Ectodermal cell (in vitro differentiated cells): ENCODE measurements at regions not wholly inside any gene's neighbourhood (a gene's known extent, or its start where the extent isn't known, plus 50 kb on each side); places are given as distances from the start of the nearest gene placed in this dataset.

Source experiments
- H3K27ac ChIP-seq: 2 replicates; pipeline ENCODE4 v1.7.0; 2013; ENCODE audit warnings: mild to moderate bottlenecking, low read depth, low read length; ENCODE audit not compliant: insufficient read depth, poor library complexity, severe bottlenecking
- H3K27me3 ChIP-seq: 2 replicates; pipeline ENCODE4 v1.7.0; 2013; ENCODE audit warnings: mild to moderate bottlenecking, low read length; ENCODE audit not compliant: insufficient read depth, control insufficient read depth, poor library complexity, severe bottlenecking
- H3K36me3 ChIP-seq: one replicate; pipeline ENCODE4 v1.7.0; 2013; ENCODE audit warnings: low read length; ENCODE audit not compliant: control insufficient read depth, insufficient read depth
- H3K4me1 ChIP-seq: one replicate; pipeline ENCODE4 v1.7.0; 2013; ENCODE audit warnings: low read length; ENCODE audit not compliant: control insufficient read depth, insufficient read depth
- H3K4me3 ChIP-seq: 2 replicates; pipeline ENCODE4 v1.7.0; 2013; ENCODE audit warnings: low read depth, low read length, control low read depth; ENCODE audit not compliant: insufficient read depth
- H3K9me3 ChIP-seq: 2 replicates; pipeline ENCODE4 v1.7.0; 2013; ENCODE audit warnings: mild to moderate bottlenecking, low read length, moderate library complexity; ENCODE audit not compliant: control insufficient read depth
- WGBS, 2 experiments: methylation state at CpG; one replicate each; pipeline ENCODE4 v1.1.7; 2013; ENCODE audit warnings: missing lambda C conversion rate in 2 of 2; 5-methylcytosine and 5-hydroxymethylcytosine counted together

DNA sequence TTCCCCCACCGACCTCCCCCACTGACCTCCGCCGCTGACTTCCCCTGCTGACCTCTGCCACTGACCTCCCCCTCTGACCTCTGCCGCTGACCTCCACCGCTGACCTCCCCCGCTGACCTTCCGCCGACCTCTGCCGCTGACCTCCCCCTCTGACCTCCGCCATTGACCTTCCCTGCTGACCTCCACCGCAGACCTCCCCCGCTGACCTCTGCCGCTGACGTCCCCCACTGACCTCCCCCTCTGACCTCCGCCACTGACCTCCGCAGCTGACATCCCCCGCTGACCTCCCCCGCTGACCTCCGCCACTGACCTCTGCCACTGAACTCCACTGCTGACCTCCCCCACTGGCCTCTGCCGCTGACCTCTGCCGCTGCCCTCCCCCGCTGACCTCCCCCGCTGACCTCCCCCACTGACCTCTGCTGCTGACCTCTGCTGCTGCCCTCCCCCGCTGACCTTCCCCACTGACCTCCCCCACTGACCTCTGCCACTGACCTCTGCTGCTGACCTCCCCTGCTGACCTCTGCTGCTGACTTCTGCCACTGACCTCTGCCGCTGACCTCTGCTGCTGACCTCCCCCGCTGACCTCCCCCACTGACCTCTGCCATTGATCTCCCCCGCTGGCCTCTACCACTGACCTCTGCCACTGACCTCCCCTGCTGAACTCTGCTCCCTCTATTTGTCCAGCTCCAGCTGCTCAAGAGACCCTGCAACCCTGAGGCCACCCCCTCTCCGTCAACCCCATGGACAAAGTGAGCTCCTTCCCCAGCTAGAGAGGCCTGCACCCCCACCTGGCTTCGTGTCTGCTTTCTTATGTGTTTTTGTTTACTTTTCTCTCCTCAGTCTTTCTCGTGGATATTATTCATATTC lies 91.4 kb upstream of the AFDN start:
- no peaks in the 10 kb centered on the region for H3K4me1 ChIP-seq
- no peaks in the 10 kb centered on the region for H3K27me3 ChIP-seq
- no peaks in the 10 kb centered on the region for H3K9me3 ChIP-seq
- no peaks in the 10 kb centered on the region for H3K36me3 ChIP-seq
- no peak overlapping the region for H3K27ac ChIP-seq
- no peak overlapping the region for H3K4me3 ChIP-seq
- 84 to 85% methylated on average over 27 to 30 of the region's 30 CpGs for WGBS, 2 experiments

- H3K27me3 ChIP-seq, result no peaks in the 10 kb centered on the region
- H3K4me3 ChIP-seq, result no peak overlapping the region
- H3K36me3 ChIP-seq, result no peaks in the 10 kb centered on the region
- no peaks in the 10 kb centered on the region for H3K9me3 ChIP-seq
- 90 to 94% methylated on average over 6 of the region's 6 CpGs for WGBS, 2 experiments
- H3K4me1 ChIP-seq, result no peaks in the 10 kb centered on the region
- no peak overlapping the region for H3K27ac ChIP-seq
These were observed 90.8 kb upstream of the AFDN start for GRCh38 chr6:167735951-167736288.

GRCh38 chr6:167736486-167737204 lies 90.1 kb upstream of the AFDN start:
- no peaks in the 10 kb centered on the region for H3K27me3 ChIP-seq
- no peaks in the 10 kb centered on the region for H3K4me1 ChIP-seq
- no peaks in the 10 kb centered on the region for H3K36me3 ChIP-seq
- H3K27ac ChIP-seq, result no peak overlapping the region
- H3K9me3 ChIP-seq, result no peaks in the 10 kb centered on the region
- WGBS, 2 experiments, result 93 to 95% methylated on average over 18 of the region's 18 CpGs
- no peak overlapping the region for H3K4me3 ChIP-seq

- WGBS, 2 experiments, result 93 to 95% methylated on average over 23 of the region's 23 CpGs
- no peaks in the 10 kb centered on the region for H3K9me3 ChIP-seq
- H3K4me1 ChIP-seq, result no peaks in the 10 kb centered on the region
- no peak overlapping the region for H3K4me3 ChIP-seq
- H3K36me3 ChIP-seq, result no peaks in the 10 kb centered on the region
- no peaks in the 10 kb centered on the region for H3K27me3 ChIP-seq
- H3K27ac ChIP-seq, result no peak overlapping the region
These were observed 89.4 kb upstream of the AFDN start for GRCh38 chr6:167737205-167737830.

DNA sequence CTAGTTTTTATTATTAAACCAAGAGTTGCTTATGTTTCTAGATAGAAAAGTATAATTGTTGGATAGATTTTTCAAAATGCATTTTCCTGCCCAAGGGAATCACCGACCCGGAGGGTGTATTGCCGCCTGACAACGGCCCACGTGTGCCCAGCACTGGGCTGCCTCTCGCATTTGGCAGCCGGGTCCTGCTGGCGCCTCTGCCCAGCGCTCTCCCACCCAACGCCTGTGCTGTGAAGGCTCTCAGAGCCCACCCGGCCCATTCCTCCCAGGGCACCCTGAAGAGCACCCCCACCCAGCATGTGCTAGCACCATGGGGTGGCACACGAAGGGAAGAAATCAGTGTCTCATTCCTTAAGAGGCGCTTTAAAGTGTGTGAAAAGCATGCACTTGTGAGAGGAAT lies 88.3 kb upstream of the AFDN start:
- Histone ChIP-seq H3K9me3 (no peaks in the 10 kb centered on the region), H3K27me3 (no peaks in the 10 kb centered on the region), H3K4me1 (no peaks in the 10 kb centered on the region), H3K36me3 (no peaks in the 10 kb centered on the region), H3K27ac (no peak overlapping the region), H3K4me3 (no peak overlapping the region)
- 91 to 93% methylated on average over 13 of the region's 13 CpGs for WGBS, 2 experiments

DNA sequence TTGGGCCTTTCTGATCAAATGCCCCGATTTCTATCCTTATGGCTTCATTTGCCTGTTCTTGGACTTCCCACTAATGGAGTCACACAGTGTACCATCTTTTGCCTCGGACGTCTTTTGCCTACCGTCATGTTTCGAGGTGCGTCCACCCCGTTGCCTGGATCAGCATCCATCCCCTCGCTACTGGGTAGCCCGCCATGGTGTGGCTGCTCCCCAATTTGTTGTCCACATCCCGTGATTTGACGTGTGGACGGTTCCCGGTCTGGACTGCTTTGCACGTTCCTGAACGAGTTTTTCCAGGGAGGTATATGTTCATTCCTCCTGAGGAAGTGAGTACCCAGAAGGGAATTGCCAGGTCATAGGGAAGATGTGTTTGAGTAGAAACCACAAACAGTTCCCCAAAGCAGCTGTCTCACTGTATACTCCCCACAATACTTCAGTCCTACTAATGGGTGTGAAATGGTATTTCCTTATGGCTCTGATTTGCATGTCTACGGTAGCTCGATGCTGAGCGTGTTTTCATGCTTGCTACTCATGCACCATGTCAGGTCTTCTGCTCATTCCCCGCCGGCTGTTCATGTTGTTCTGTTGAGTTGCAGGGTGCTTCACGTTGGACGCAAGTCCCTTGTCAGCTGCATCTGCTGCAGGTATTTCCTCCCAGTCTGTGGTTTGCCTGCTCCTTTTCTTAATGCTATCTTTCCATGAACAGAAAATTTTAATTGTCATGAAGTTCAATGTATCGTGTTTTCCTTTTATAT lies 86.8 kb upstream of the AFDN start:
- Histone ChIP-seq H3K27ac (no peak overlapping the region), H3K4me3 (no peak overlapping the region), H3K9me3 (no peaks in the 10 kb centered on the region), H3K36me3 (no peaks in the 10 kb centered on the region), H3K4me1 (no peaks in the 10 kb centered on the region), H3K27me3 (no peaks in the 10 kb centered on the region)
- 96% methylated on average over 22 to 23 of the region's 23 CpGs for WGBS, 2 experiments

DNA sequence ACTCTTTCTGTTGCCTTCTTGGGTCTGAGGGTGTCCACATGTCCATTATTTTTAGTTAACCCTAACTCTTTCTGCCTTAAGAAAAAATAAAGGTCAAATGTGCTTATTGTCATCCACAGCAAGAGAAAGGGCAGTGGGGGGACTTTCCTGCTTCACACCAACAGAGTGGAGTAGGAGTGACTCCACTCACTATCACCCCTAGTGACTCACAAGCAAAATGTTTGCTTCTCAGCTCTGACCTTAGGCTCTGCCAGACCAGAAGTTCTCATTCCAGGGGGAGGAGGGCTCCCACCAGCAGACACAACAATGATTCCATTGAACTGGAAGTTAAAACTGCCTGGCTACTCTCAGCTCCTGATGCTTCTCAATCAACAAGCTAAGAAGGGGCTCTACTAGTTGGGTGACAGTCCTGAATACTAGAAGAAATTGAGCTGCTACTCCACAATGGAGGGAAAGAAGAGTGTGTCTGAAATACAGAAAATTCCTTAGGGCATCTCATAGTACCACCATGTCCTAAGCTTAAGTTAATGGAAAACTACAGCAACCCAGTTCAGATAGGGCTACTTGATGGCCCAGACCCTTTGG lies 83.9 kb upstream of the AFDN start:
- H3K4me1 ChIP-seq, result peaks cover 5% of the 10 kb centered on the region
- no peak overlapping the region for H3K27ac ChIP-seq
- no peaks in the 10 kb centered on the region for H3K27me3 ChIP-seq
- H3K4me3 ChIP-seq, result no peak overlapping the region
- no peaks in the 10 kb centered on the region for H3K9me3 ChIP-seq
- H3K36me3 ChIP-seq, result no peaks in the 10 kb centered on the region

DNA sequence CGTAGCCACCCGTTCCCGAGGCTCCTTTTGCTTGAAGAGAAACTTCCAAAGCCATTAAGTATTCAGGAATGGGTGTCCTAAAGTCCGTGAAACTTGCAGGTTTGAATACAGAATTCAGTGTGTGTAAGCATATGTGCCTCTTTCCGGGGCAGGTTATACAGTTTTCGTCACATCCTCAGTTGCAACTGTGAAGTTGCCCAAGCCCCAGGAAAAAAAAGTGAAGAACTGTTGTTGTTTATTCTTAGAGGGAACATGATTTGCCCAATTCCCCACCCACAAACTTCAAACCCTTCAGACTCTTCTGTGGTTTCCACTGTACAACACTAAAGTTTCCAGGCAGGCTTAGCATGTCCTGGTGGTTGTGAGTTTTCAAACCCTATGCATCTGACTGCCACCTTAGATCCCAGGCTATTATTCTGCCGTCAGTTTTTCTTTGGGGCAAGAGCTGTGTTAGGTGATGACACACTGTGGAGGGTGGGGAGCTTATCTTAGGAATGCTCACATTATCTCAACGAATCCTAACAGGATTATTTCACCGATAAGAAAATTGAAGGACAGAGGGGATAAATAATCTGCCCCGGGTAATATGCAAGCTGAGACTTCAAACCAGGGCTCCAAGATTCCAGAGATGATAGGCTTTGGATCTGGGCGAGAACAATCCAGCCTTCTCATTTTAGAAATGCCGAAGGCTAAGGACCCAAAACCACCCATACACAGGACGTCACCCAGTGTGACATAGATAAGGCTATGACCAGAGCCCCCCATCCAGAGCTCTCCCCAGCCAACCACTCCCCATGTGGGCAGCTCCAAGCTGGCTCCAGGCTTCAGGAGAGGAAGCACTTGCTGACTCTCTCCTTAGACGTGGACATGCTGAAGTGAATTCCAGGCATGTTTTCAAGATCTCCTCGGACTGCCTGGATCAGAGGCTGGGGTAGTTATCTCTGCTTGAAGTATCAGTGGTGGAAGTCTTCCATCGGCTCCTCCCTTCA lies 81.7 kb upstream of the AFDN start:
- WGBS, 2 experiments, result 87 to 88% methylated on average over 16 of the region's 16 CpGs
- Histone ChIP-seq H3K9me3 (no peaks in the 10 kb centered on the region), H3K27me3 (no peaks in the 10 kb centered on the region), H3K4me3 (no peak overlapping the region), H3K36me3 (no peaks in the 10 kb centered on the region), H3K27ac (no peak overlapping the region), H3K4me1 (peaks cover 5% of the 10 kb centered on the region)
